Progenitor cell of endocrine pancreas (in vitro differentiated cells): ENCODE measurements at regions not wholly inside any gene's neighbourhood (a gene's known extent, or its start where the extent isn't known, plus 50 kb on each side); places are given as distances from the start of the nearest gene placed in this dataset.

Experiments
- DNase-seq: peaks from one replicate; pipeline ENCODE4 v3.0.0; 2021; ENCODE audit warnings: low spot score; ENCODE audit not compliant: unreplicated experiment
- H3K27ac Mint-ChIP-seq: 2 replicates; pipeline ENCODE4 v1.8.0; 2021; ENCODE audit warnings: mild to moderate bottlenecking, moderate library complexity, mixed read lengths
- H3K27me3 Mint-ChIP-seq: 2 replicates; pipeline ENCODE4 v1.8.0; 2021; ENCODE audit warnings: mixed read lengths
- H3K36me3 Mint-ChIP-seq: 2 replicates; pipeline ENCODE4 v1.8.0; 2022; ENCODE audit warnings: mixed read lengths; ENCODE audit not compliant: insufficient read depth
- H3K4me1 Mint-ChIP-seq: 2 replicates; pipeline ENCODE4 v1.8.0; 2021; ENCODE audit warnings: low read depth, mixed read lengths
- H3K4me3 Mint-ChIP-seq: 2 replicates; pipeline ENCODE4 v1.8.0; 2021; ENCODE audit warnings: low read depth, mild to moderate bottlenecking, moderate library complexity, mixed read lengths
- H3K9me3 Mint-ChIP-seq: 2 replicates; pipeline ENCODE4 v1.8.0; 2021; ENCODE audit warnings: low read depth, mixed read lengths
- TF ChIP-seq, protein P1 (sequence below): fragments of 200-600 bp; sonication (generic); IDR thresholded peaks from one replicate; pipeline ENCODE4 v1.5.0; 2021; ENCODE audit warnings: antibody characterized with exemption, mild to moderate bottlenecking; ENCODE audit not compliant: unreplicated experiment

DNA sequence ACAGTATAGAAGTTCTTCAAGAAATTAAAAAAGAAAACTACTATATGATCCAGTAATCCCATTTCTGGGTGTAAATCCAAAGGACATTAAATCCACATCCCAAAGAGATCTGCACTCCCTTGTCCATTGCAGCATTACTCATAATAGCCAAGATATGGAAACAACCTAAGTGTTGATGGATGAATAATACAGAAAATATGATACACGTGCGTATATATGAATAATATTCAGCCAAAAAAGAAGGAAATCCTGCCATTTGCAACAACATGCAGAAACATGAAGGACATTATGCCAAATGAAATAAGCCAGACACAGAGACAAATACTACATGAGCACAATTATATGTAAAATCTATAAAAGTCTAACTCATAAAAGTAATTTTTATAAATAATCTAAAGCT lies 306.3 kb upstream of the ANO3 start:
- Mint-ChIP-seq H3K4me1 (peaks cover 4% of the 10 kb centered on the region), H3K4me3 (no peak overlapping the region), H3K36me3 (no peaks in the 10 kb centered on the region), H3K27ac (no peak overlapping the region), H3K9me3 (peaks cover 10% of the 10 kb centered on the region), H3K27me3 (no peaks in the 10 kb centered on the region)
- TF ChIP-seq, protein P1, sequence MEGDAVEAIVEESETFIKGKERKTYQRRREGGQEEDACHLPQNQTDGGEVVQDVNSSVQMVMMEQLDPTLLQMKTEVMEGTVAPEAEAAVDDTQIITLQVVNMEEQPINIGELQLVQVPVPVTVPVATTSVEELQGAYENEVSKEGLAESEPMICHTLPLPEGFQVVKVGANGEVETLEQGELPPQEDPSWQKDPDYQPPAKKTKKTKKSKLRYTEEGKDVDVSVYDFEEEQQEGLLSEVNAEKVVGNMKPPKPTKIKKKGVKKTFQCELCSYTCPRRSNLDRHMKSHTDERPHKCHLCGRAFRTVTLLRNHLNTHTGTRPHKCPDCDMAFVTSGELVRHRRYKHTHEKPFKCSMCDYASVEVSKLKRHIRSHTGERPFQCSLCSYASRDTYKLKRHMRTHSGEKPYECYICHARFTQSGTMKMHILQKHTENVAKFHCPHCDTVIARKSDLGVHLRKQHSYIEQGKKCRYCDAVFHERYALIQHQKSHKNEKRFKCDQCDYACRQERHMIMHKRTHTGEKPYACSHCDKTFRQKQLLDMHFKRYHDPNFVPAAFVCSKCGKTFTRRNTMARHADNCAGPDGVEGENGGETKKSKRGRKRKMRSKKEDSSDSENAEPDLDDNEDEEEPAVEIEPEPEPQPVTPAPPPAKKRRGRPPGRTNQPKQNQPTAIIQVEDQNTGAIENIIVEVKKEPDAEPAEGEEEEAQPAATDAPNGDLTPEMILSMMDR: no peak
- DNase-seq: no peak

DNA sequence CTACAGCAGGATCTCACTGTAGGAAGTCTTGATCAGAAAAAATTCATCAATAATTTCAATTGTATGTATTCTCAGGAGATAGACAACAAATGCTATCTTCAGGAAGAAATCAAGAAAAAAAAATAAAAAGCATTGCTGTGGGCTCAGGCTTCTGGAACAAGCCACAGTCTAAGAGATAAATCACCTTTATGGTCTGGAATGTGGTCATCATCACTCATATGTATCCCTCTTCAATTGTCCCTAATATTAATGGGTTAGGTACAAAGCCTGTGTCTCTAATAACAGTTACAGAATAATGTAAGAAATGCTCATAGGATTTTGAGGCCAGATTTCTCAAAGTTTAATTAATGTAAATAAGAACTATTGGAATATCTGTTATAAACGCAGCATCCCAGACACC lies 305.9 kb upstream of the ANO3 start:
- Mint-ChIP-seq H3K4me3 (no peak overlapping the region), H3K27ac (no peak overlapping the region), H3K4me1 (peaks cover 4% of the 10 kb centered on the region), H3K9me3 (peaks cover 10% of the 10 kb centered on the region), H3K36me3 (no peaks in the 10 kb centered on the region), H3K27me3 (no peaks in the 10 kb centered on the region)
- no peak for DNase-seq
- TF ChIP-seq, protein P1: no peak

DNA sequence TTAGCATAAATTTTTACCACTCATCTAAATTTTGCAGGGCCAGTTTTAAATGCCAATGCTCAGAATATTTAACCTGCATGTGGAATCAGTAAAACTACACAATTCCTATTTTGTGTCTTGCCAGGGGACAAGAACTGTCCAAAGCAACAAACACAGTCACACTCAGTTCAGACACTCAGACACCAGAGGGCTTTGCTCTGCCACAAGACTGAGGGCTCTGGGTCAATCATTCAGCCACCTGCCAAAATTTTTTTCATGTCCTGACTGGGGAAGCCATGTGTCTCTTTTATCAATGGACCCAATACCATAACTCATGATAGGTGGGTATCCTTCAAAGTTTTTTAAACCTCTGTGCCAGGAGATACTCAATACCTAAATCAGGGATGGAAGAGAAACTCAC lies 304.0 kb upstream of the ANO3 start:
- peaks cover 4% of the 10 kb centered on the region for H3K4me1 Mint-ChIP-seq
- peaks cover 10% of the 10 kb centered on the region for H3K9me3 Mint-ChIP-seq
- TF ChIP-seq, protein P1: no peak
- DNase-seq: no peak
- no peak overlapping the region for H3K4me3 Mint-ChIP-seq
- no peak overlapping the region for H3K27ac Mint-ChIP-seq
- H3K27me3 Mint-ChIP-seq: no peaks in the 10 kb centered on the region
- no peaks in the 10 kb centered on the region for H3K36me3 Mint-ChIP-seq

DNA sequence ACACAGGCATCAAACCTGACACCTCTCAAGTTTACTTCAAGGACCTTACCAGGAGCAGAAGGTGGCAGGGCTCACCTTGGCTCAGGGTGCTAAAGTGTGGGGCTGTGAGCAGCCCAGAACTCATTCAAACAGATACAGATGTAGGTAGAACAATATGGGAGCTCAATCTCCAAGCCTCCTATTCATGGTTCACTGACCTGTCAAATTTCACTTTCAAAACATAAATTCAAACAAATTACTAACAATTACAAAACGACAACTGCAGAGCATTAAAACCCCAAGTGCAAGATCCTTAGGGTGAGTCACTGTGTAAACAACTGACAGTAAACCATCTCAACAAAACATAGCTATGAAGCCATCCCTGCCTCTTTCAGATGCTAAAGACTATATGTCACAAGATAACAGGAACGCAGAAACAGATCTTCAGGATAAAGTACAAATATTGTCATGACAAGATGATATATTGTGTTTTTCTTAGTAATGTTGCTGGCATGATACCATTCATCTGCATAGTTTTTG lies 303.5 kb upstream of the ANO3 start:
- no peaks in the 10 kb centered on the region for H3K27me3 Mint-ChIP-seq
- H3K4me1 Mint-ChIP-seq: peaks cover 4% of the 10 kb centered on the region
- H3K27ac Mint-ChIP-seq: no peak overlapping the region
- H3K4me3 Mint-ChIP-seq: no peak overlapping the region
- TF ChIP-seq, protein P1: no peak
- no peak for DNase-seq
- H3K36me3 Mint-ChIP-seq: no peaks in the 10 kb centered on the region
- H3K9me3 Mint-ChIP-seq: peaks cover 10% of the 10 kb centered on the region

DNA sequence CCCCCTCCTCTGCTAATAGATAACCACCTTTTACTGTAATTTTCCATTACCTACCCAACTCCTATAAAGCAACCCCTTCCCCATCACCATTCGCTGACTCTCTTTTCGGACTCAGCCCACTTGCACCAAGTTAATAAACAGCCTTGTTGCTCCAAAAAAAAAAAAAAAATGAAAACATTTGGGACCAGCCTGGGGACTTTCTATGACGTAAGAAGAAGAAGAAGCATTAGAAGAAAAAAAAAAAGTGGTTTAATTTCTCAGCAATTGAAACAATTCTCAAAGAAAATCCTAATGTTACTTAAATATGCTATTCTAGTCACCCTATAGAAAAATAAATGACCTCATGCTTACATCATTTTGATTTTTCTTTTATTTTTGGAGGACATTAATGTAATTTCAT lies 301.5 kb upstream of the ANO3 start:
- Mint-ChIP-seq H3K4me1 (peaks cover 4% of the 10 kb centered on the region), H3K27me3 (no peaks in the 10 kb centered on the region), H3K4me3 (no peak overlapping the region), H3K36me3 (no peaks in the 10 kb centered on the region), H3K9me3 (peaks cover 6% of the 10 kb centered on the region), H3K27ac (peak overlapping the region; percentile 63)
- TF ChIP-seq, protein P1: no peak
- DNase-seq: no peak
